Astrocyte (in vitro differentiated cells and primary cell): ENCODE measurements at regions not wholly inside any gene's neighbourhood (a gene's known extent, or its start where the extent isn't known, plus 50 kb on each side); places are given as distances from the start of the nearest gene placed in this dataset.

Experiments used
- DNase-seq: peaks from one replicate; pipeline ENCODE4 v3.0.0-alpha.2; 2010; ENCODE audit warnings: low read depth
- FAIRE-seq: peaks from 2 replicates; lab custom pipeline; 2011; peaks lifted over from hg19 to GRCh38; lab: Jason Lieb, UNC
- H2AFZ ChIP-seq: 2 replicates; pipeline ENCODE4 v1.6.0; 2012; ENCODE audit warnings: low read depth, low read length, inconsistent platforms
- H3K27ac ChIP-seq: 2 replicates; pipeline ENCODE4 v1.5.1; 2011; ENCODE audit warnings: low read depth, low read length, inconsistent platforms
- H3K27me3 ChIP-seq: 2 replicates; pipeline ENCODE4 v1.6.0; 2011; ENCODE audit warnings: low read length, inconsistent platforms; ENCODE audit not compliant: insufficient read depth
- H3K36me3 ChIP-seq: 2 replicates; pipeline ENCODE4 v1.5.1; 2011; ENCODE audit warnings: low read length, inconsistent platforms; ENCODE audit not compliant: insufficient read depth
- H3K4me1 ChIP-seq: 2 replicates; pipeline ENCODE4 v1.5.1; 2011; ENCODE audit warnings: low read length, inconsistent platforms; ENCODE audit not compliant: insufficient read depth
- H3K4me2 ChIP-seq: 2 replicates; pipeline ENCODE4 v1.6.0; 2012; ENCODE audit warnings: low read length, inconsistent platforms
- H3K4me3 ChIP-seq: 2 replicates; pipeline ENCODE4 v1.5.1; 2011; ENCODE audit warnings: low read depth, mild to moderate bottlenecking, low read length, inconsistent platforms; ENCODE audit not compliant: insufficient read depth
- H3K79me2 ChIP-seq: 2 replicates; pipeline ENCODE4 v1.6.0; 2012; ENCODE audit warnings: mild to moderate bottlenecking, low read length, inconsistent platforms; ENCODE audit not compliant: insufficient read depth
- H3K9ac ChIP-seq: 2 replicates; pipeline ENCODE4 v1.6.0; 2012; ENCODE audit warnings: mild to moderate bottlenecking, low read length, inconsistent platforms
- H3K9me3 ChIP-seq: 2 replicates; pipeline ENCODE4 v1.5.1; 2012; ENCODE audit warnings: low read depth, mild to moderate bottlenecking, low read length, inconsistent platforms; ENCODE audit not compliant: insufficient read depth
- H4K20me1 ChIP-seq: 2 replicates; pipeline ENCODE4 v1.6.0; 2012; ENCODE audit warnings: low read length, inconsistent platforms; ENCODE audit not compliant: insufficient read depth
- H3K27ac Mint-ChIP-seq: one replicate; pipeline ENCODE4 v1.8.0; 2021; ENCODE audit warnings: mild to moderate bottlenecking, mixed read lengths; ENCODE audit not compliant: unreplicated experiment
- H3K27me3 Mint-ChIP-seq: one replicate; pipeline ENCODE4 v1.8.0; 2021; ENCODE audit warnings: low read depth, mixed read lengths; ENCODE audit not compliant: unreplicated experiment
- H3K36me3 Mint-ChIP-seq: one replicate; pipeline ENCODE4 v1.8.0; 2021; ENCODE audit warnings: low read depth, mixed read lengths; ENCODE audit not compliant: unreplicated experiment
- H3K4me1 Mint-ChIP-seq: one replicate; pipeline ENCODE4 v1.8.0; 2021; ENCODE audit warnings: low read depth, mixed read lengths; ENCODE audit not compliant: unreplicated experiment
- H3K4me3 Mint-ChIP-seq: one replicate; pipeline ENCODE4 v1.8.0; 2021; ENCODE audit warnings: mild to moderate bottlenecking, moderate library complexity, mixed read lengths; ENCODE audit not compliant: unreplicated experiment
- H3K9me3 Mint-ChIP-seq: one replicate; pipeline ENCODE4 v1.8.0; 2021; ENCODE audit warnings: mild to moderate bottlenecking, mixed read lengths; ENCODE audit not compliant: unreplicated experiment
- CTCF ChIP-seq: IDR thresholded peaks from 2 replicates; pipeline ENCODE4 v1.5.1; 2011; ENCODE audit warnings: low read depth, mild to moderate bottlenecking, inconsistent platforms, low read length, moderate library complexity; ENCODE audit not compliant: insufficient read depth
- EZH2 ChIP-seq: IDR thresholded peaks from 2 replicates; pipeline ENCODE4 v1.6.1; 2012; ENCODE audit warnings: mild to moderate bottlenecking, low read length, inconsistent platforms; ENCODE audit not compliant: insufficient read depth

- Mint-ChIP-seq H3K27ac (no peak overlapping the region), H3K9me3 (no peaks in the 10 kb centered on the region), H3K27me3 (no peaks in the 10 kb centered on the region), H3K4me3 (no peak overlapping the region), H3K36me3 (no peaks in the 10 kb centered on the region), H3K4me1 (no peaks in the 10 kb centered on the region)
- no peaks in the 10 kb centered on the region for H4K20me1 ChIP-seq
- H3K27ac ChIP-seq: no peak overlapping the region
- H3K9me3 ChIP-seq: no peaks in the 10 kb centered on the region
- no peak overlapping the region for H2AFZ ChIP-seq
- no peaks in the 10 kb centered on the region for H3K27me3 ChIP-seq
- no peaks in the 10 kb centered on the region for H3K79me2 ChIP-seq
- FAIRE-seq (no peak), DNase-seq (no peak)
- no peaks in the 10 kb centered on the region for H3K36me3 ChIP-seq
- H3K4me3 ChIP-seq: no peak overlapping the region
- H3K9ac ChIP-seq: no peak overlapping the region
- H3K4me2 ChIP-seq: no peak overlapping the region
- TF ChIP-seq CTCF: no peak
- no peak for TF ChIP-seq EZH2
- no peaks in the 10 kb centered on the region for H3K4me1 ChIP-seq
Observed at GRCh38 chr5:122697191-122697590, 77.7 kb upstream of the SNX2 start.

- no peaks in the 10 kb centered on the region for H3K36me3 ChIP-seq
- Mint-ChIP-seq H3K4me1 (no peaks in the 10 kb centered on the region), H3K4me3 (no peak overlapping the region), H3K27me3 (no peaks in the 10 kb centered on the region), H3K9me3 (no peaks in the 10 kb centered on the region), H3K36me3 (no peaks in the 10 kb centered on the region), H3K27ac (no peak overlapping the region)
- H3K27ac ChIP-seq: no peak overlapping the region
- DNase-seq (no peak), FAIRE-seq (no peak)
- no peaks in the 10 kb centered on the region for H3K9me3 ChIP-seq
- no peak overlapping the region for H3K9ac ChIP-seq
- TF ChIP-seq CTCF: no peak
- no peak overlapping the region for H3K4me2 ChIP-seq
- H2AFZ ChIP-seq: peak overlapping the region; percentile 21
- no peak overlapping the region for H3K4me3 ChIP-seq
- no peaks in the 10 kb centered on the region for H3K27me3 ChIP-seq
- H3K79me2 ChIP-seq: no peaks in the 10 kb centered on the region
- no peaks in the 10 kb centered on the region for H3K4me1 ChIP-seq
- no peaks in the 10 kb centered on the region for H4K20me1 ChIP-seq
Observed at GRCh38 chr5:122699201-122699600, 75.7 kb upstream of the SNX2 start.

- Mint-ChIP-seq H3K27ac (no peak overlapping the region), H3K36me3 (no peaks in the 10 kb centered on the region), H3K9me3 (no peaks in the 10 kb centered on the region), H3K27me3 (no peaks in the 10 kb centered on the region), H3K4me3 (no peak overlapping the region), H3K4me1 (peaks cover 15% of the 10 kb centered on the region)
- Histone ChIP-seq H3K27me3 (no peaks in the 10 kb centered on the region), H4K20me1 (no peaks in the 10 kb centered on the region), H3K9ac (no peak overlapping the region), H3K9me3 (no peaks in the 10 kb centered on the region), H2AFZ (no peak overlapping the region), H3K79me2 (no peaks in the 10 kb centered on the region), H3K4me1 (no peaks in the 10 kb centered on the region), H3K4me3 (no peak overlapping the region), H3K27ac (no peak overlapping the region), H3K4me2 (no peak overlapping the region), H3K36me3 (no peaks in the 10 kb centered on the region)
- no peak for DNase-seq
- FAIRE-seq: no peak
- TF ChIP-seq EZH2 (no peak), CTCF (no peak)
Observed at GRCh38 chr5:122701640-122702523, 73.0 kb upstream of the SNX2 start.
